Liver (tissue), 8 donors: ENCODE measurements at regions not wholly inside any gene's neighbourhood (a gene's known extent, or its start where the extent isn't known, plus 50 kb on each side); places are given as distances from the start of the nearest gene placed in this dataset.

Experiments
- DNase-seq: peaks from one replicate; pipeline ENCODE4 v3.0.0-alpha.2; 2017; ENCODE audit warnings: low spot score
- H3K27ac ChIP-seq, 2 donors: one replicate each; pipeline ENCODE4 v1.7.0; 2013; ENCODE audit warnings: inconsistent platforms in 2 of 2, low read length in 2 of 2, control low read depth in 1 of 2, low read depth in 1 of 2, mild to moderate bottlenecking in 1 of 2
- H3K27me3 ChIP-seq, 4 donors: one replicate each; pipeline versions ENCODE4 v1.6.1 to v1.7.0; 2013; ENCODE audit warnings: low read length in 3 of 4, inconsistent platforms in 1 of 4, mild to moderate bottlenecking in 1 of 4, moderate library complexity in 1 of 4; ENCODE audit not compliant: control insufficient read depth in 4 of 4, insufficient read depth in 4 of 4
- H3K36me3 ChIP-seq, 4 donors: one replicate each; pipeline versions ENCODE4 v1.6.1 to v1.7.0; 2013; ENCODE audit warnings: low read length in 3 of 4, mild to moderate bottlenecking in 3 of 4, low read depth in 1 of 4, moderate library complexity in 1 of 4; ENCODE audit not compliant: control insufficient read depth in 4 of 4, insufficient read depth in 3 of 4
- H3K4me1 ChIP-seq, 4 donors: one replicate each; pipeline versions ENCODE4 v1.6.1 to v1.7.0; 2013; ENCODE audit warnings: low read length in 3 of 4, mild to moderate bottlenecking in 3 of 4, moderate library complexity in 1 of 4; ENCODE audit not compliant: control insufficient read depth in 4 of 4, insufficient read depth in 4 of 4
- H3K4me3 ChIP-seq, 3 donors: one replicate each; pipeline versions ENCODE4 v1.6.1 to v1.7.0; 2013; ENCODE audit warnings: low read length in 3 of 3, control low read depth in 1 of 3, low read depth in 1 of 3, mild to moderate bottlenecking in 1 of 3
- H3K9ac ChIP-seq, 2 donors: one replicate each; pipeline ENCODE4 v1.7.0; 2013; ENCODE audit warnings: low read length in 2 of 2, mild to moderate bottlenecking in 2 of 2, moderate library complexity in 2 of 2, control low read depth in 1 of 2, low read depth in 1 of 2
- H3K9me3 ChIP-seq, 4 donors: one replicate each; pipeline versions ENCODE4 v1.6.1 to v1.7.0; 2013; ENCODE audit warnings: low read length in 3 of 4; ENCODE audit not compliant: control insufficient read depth in 4 of 4
- ATF3 ChIP-seq: IDR thresholded peaks from 2 replicates; pipeline ENCODE4 v1.6.1; 2016; ENCODE audit warnings: antibody characterized with exemption
- EGR1 ChIP-seq, 2 donors: IDR thresholded peaks; 2 replicates each; pipeline ENCODE4 v1.6.1; 2016 to 2018; ENCODE audit warnings: antibody characterized with exemption in 2 of 2, low read depth in 2 of 2
- FOXA1 ChIP-seq: IDR thresholded peaks from 2 replicates; pipeline ENCODE4 v1.6.1; 2016; ENCODE audit warnings: antibody characterized with exemption
- FOXA2 ChIP-seq: IDR thresholded peaks from 2 replicates; pipeline ENCODE4 v1.6.1; 2016; ENCODE audit warnings: antibody characterized with exemption
- GABPA ChIP-seq, 2 donors: IDR thresholded peaks in 1 of 2; conservative IDR thresholded peaks in 1 of 2; 2 replicates each; pipeline ENCODE4 v1.6.1; 2016; ENCODE audit warnings: antibody characterized with exemption in 2 of 2, mild to moderate bottlenecking in 1 of 2, moderate library complexity in 1 of 2
- HNF4A ChIP-seq, 2 donors: conservative IDR thresholded peaks; 2 replicates each; pipeline ENCODE4 v1.6.1; 2016; ENCODE audit warnings: antibody characterized with exemption in 2 of 2, mild to moderate bottlenecking in 2 of 2
- HNF4G ChIP-seq: IDR thresholded peaks from 2 replicates; pipeline ENCODE4 v1.6.1; 2016; ENCODE audit warnings: antibody characterized with exemption
- JUND ChIP-seq, 2 donors: IDR thresholded peaks; 2 replicates each; pipeline ENCODE4 v1.6.1; 2016; ENCODE audit warnings: antibody characterized with exemption in 2 of 2
- NR2F2 ChIP-seq: IDR thresholded peaks from 2 replicates; pipeline ENCODE4 v1.6.1; 2016; ENCODE audit warnings: antibody characterized with exemption
- RAD21 ChIP-seq, 2 donors: IDR thresholded peaks; 2 replicates each; pipeline ENCODE4 v1.6.1; 2016; ENCODE audit warnings: antibody characterized with exemption in 2 of 2, mild to moderate bottlenecking in 2 of 2
- RXRA ChIP-seq, 2 donors: IDR thresholded peaks; 2 replicates each; pipeline ENCODE4 v1.6.1; 2017 to 2018; ENCODE audit warnings: antibody characterized with exemption in 2 of 2, mild to moderate bottlenecking in 1 of 2
- TAF1 ChIP-seq: conservative IDR thresholded peaks from 2 replicates; pipeline ENCODE4 v1.6.1; 2016; ENCODE audit warnings: antibody characterized with exemption, mild to moderate bottlenecking
- YY1 ChIP-seq: IDR thresholded peaks from 2 replicates; pipeline ENCODE4 v1.6.1; 2016; ENCODE audit warnings: antibody characterized with exemption, mild to moderate bottlenecking
- WGBS: extraction: QIAGEN DNeasy Blood & Tissue Kit; methylation state at CpG from one replicate; pipeline ENCODE4 v1.1.7; 2013; 5-methylcytosine and 5-hydroxymethylcytosine counted together
- TF ChIP-seq, protein P1 (sequence below): fragments of 150-350 bp; IDR thresholded peaks from 2 replicates; pipeline ENCODE4 v1.5.1; 2017; ENCODE audit warnings: improper control_type of control experiment, low read depth, low read length; ENCODE audit not compliant: missing input control
- TF ChIP-seq, protein P2 (sequence below): IDR thresholded peaks from 2 replicates; pipeline ENCODE4 v1.6.1; 2016; ENCODE audit warnings: antibody characterized with exemption
- TF ChIP-seq, protein P3 (sequence below): IDR thresholded peaks from 2 replicates; pipeline ENCODE4 v1.6.1; 2016; ENCODE audit warnings: antibody characterized with exemption
- TF ChIP-seq, protein P4 (sequence below): IDR thresholded peaks from 2 replicates; pipeline ENCODE4 v1.6.1; 2016; ENCODE audit warnings: antibody characterized with exemption, mild to moderate bottlenecking
- donor health status: healthy.
- donor health status: healthy.
- donor health status: healthy.
- donor health status: healthy.
- donor health status: healthy.

GRCh38 chr14:97298331-97298730 lies 501.1 kb downstream of the VRK1 start:
- H3K9me3 ChIP-seq = no peaks in the 10 kb centered on the region
- TF ChIP-seq RXRA (IDR thresholded peaks at IDR 0.05) (no peak), TAF1 (no peak), JUND (IDR thresholded peaks at IDR 0.05) (no peak), HNF4A (conservative IDR thresholded peaks at IDR 0.05) (no peak), GABPA (IDR thresholded peaks at IDR 0.05 in 1 of 2, conservative IDR thresholded peaks at IDR 0.05 in 1 of 2) (no peak), NR2F2 (no peak), YY1 (no peak), RAD21 (IDR thresholded peaks at IDR 0.05) (no peak), ATF3 (no peak), EGR1 (IDR thresholded peaks at IDR 0.05; ENCODE audit: low read depth in 2 of 2) (no peak), FOXA1 (no peak), HNF4G (no peak)
- TF ChIP-seq, protein P1, sequence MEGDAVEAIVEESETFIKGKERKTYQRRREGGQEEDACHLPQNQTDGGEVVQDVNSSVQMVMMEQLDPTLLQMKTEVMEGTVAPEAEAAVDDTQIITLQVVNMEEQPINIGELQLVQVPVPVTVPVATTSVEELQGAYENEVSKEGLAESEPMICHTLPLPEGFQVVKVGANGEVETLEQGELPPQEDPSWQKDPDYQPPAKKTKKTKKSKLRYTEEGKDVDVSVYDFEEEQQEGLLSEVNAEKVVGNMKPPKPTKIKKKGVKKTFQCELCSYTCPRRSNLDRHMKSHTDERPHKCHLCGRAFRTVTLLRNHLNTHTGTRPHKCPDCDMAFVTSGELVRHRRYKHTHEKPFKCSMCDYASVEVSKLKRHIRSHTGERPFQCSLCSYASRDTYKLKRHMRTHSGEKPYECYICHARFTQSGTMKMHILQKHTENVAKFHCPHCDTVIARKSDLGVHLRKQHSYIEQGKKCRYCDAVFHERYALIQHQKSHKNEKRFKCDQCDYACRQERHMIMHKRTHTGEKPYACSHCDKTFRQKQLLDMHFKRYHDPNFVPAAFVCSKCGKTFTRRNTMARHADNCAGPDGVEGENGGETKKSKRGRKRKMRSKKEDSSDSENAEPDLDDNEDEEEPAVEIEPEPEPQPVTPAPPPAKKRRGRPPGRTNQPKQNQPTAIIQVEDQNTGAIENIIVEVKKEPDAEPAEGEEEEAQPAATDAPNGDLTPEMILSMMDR = no peak
- TF ChIP-seq, protein P2, sequence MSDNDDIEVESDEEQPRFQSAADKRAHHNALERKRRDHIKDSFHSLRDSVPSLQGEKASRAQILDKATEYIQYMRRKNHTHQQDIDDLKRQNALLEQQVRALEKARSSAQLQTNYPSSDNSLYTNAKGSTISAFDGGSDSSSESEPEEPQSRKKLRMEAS = no peak
- TF ChIP-seq, protein P3, sequence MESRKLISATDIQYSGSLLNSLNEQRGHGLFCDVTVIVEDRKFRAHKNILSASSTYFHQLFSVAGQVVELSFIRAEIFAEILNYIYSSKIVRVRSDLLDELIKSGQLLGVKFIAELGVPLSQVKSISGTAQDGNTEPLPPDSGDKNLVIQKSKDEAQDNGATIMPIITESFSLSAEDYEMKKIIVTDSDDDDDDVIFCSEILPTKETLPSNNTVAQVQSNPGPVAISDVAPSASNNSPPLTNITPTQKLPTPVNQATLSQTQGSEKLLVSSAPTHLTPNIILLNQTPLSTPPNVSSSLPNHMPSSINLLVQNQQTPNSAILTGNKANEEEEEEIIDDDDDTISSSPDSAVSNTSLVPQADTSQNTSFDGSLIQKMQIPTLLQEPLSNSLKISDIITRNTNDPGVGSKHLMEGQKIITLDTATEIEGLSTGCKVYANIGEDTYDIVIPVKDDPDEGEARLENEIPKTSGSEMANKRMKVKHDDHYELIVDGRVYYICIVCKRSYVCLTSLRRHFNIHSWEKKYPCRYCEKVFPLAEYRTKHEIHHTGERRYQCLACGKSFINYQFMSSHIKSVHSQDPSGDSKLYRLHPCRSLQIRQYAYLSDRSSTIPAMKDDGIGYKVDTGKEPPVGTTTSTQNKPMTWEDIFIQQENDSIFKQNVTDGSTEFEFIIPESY = no peak
- TF ChIP-seq, protein P4, sequence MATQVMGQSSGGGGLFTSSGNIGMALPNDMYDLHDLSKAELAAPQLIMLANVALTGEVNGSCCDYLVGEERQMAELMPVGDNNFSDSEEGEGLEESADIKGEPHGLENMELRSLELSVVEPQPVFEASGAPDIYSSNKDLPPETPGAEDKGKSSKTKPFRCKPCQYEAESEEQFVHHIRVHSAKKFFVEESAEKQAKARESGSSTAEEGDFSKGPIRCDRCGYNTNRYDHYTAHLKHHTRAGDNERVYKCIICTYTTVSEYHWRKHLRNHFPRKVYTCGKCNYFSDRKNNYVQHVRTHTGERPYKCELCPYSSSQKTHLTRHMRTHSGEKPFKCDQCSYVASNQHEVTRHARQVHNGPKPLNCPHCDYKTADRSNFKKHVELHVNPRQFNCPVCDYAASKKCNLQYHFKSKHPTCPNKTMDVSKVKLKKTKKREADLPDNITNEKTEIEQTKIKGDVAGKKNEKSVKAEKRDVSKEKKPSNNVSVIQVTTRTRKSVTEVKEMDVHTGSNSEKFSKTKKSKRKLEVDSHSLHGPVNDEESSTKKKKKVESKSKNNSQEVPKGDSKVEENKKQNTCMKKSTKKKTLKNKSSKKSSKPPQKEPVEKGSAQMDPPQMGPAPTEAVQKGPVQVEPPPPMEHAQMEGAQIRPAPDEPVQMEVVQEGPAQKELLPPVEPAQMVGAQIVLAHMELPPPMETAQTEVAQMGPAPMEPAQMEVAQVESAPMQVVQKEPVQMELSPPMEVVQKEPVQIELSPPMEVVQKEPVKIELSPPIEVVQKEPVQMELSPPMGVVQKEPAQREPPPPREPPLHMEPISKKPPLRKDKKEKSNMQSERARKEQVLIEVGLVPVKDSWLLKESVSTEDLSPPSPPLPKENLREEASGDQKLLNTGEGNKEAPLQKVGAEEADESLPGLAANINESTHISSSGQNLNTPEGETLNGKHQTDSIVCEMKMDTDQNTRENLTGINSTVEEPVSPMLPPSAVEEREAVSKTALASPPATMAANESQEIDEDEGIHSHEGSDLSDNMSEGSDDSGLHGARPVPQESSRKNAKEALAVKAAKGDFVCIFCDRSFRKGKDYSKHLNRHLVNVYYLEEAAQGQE = no peak
- no peak overlapping the region for H3K9ac ChIP-seq
- H3K4me1 ChIP-seq = no peaks in the 10 kb centered on the region
- H3K4me3 ChIP-seq = no peak overlapping the region
- WGBS = 45% methylated on average over 7 of the region's 7 CpGs
- peaks cover 0 to 7% (median 5%) of the 10 kb centered on the region in 4 donors for H3K27me3 ChIP-seq
- no peak for DNase-seq
- no peaks in the 10 kb centered on the region for H3K36me3 ChIP-seq
- H3K27ac ChIP-seq = no peak overlapping the region

DNA sequence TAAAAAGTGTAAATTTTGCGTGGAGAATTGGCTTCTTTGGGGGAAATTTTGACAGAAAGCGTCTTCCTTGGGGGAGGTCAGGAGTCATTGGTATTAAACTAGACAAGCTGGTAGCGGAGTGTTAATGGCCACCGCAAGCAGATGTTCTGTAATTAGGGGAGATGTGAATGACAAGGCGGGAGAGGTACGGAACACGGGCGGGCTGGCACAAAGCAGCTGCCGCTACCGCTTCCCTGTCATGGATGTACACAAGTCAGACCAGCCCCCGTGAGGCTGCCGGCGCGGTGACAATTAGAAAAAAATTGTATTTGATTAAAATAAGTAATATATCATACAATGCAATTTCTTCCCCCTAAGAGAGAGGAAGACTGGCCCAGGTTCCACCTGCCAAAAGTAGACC lies 501.6 kb downstream of the VRK1 start:
- 90% methylated on average over 14 of the region's 14 CpGs for WGBS
- Histone ChIP-seq H3K4me1 (no peaks in the 10 kb centered on the region), H3K4me3 (no peak overlapping the region), H3K27ac (no peak overlapping the region), H3K9me3 (no peaks in the 10 kb centered on the region), H3K9ac (no peak overlapping the region), H3K27me3 (peaks cover 0 to 7% (median 5%) of the 10 kb centered on the region in 4 donors), H3K36me3 (no peaks in the 10 kb centered on the region)
- DNase-seq = no peak
- TF ChIP-seq RAD21 (IDR thresholded peaks at IDR 0.05) (no peak), ATF3 (no peak), HNF4A (conservative IDR thresholded peaks at IDR 0.05) (no peak), FOXA1 (no peak), FOXA2 (no peak)
- TF ChIP-seq, protein P1 = no peak
- TF ChIP-seq, protein P4 = no peak
